ENCODE measurements at regions not wholly inside any gene's neighbourhood (a gene's known extent, or its start where the extent isn't known, plus 50 kb on each side); places are given as distances from the start of the nearest gene placed in this dataset.

GRCh38 chr6:10031617-10032016 is 383.3 kb downstream of the TFAP2A start:
- H3K27me3 ChIP-seq = no peaks in the 10 kb centered on the region
- no peaks in the 10 kb centered on the region for H3K36me3 ChIP-seq (replicated peaks in 1 of 2)
- H3K4me1 ChIP-seq (replicated peaks in 1 of 2) = no peaks in the 10 kb centered on the region
- intact Hi-C loops (cut with DNase I) = loop anchor here in 1 of 2 donors (10.0 kb wide), 1 partner anchor 383 kb away; the partner anchor contains the start of gene TFAP2A
- 75 to 88% (median 79%) methylated on average over 2 of the region's 2 CpGs for WGBS, 4 donors
- H3K27ac ChIP-seq = no peak overlapping the region
- H3K4me3 ChIP-seq = no peak overlapping the region
- H3K9me3 ChIP-seq (replicated peaks in 1 of 3) = no peaks in the 10 kb centered on the region
- TF ChIP-seq POLR2A (IDR thresholded peaks at IDR 0.05) (no peak), CTCF (IDR thresholded peaks at IDR 0.05) (no peak)
- DNase-seq = no peak

DNA sequence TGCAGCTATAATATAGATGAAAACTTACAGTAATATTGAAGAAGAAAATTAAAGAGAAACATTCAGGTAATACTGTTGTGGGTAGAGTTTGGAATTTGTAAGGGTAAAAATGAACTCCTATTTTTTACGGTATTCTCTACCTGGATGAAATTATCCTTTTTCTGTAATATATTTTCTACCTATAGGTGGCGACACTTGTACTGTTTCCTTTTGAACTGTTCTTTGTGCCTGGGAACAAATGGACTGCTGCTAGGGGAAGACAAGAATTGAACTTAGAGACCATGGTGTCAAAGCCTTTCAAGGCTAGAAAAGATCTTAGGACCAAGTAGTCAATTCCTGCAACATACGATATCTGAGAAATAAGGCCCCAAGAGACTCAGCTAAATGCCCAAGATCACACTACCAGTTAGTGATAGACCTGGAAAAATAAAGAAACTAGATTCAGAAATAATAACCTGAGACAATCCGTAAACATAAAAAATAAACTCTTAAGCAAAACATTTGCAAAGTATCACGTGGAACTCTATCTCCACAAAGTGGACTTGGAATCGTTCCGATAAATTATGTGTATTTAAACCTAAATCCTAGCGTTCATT is 383.8 kb downstream of the TFAP2A start:
- Histone ChIP-seq H3K4me3 (no peak overlapping the region), H3K4me1 (replicated peaks in 1 of 2) (no peaks in the 10 kb centered on the region), H3K9me3 (replicated peaks in 1 of 3) (no peaks in the 10 kb centered on the region), H3K27me3 (no peaks in the 10 kb centered on the region), H3K27ac (no peak overlapping the region), H3K36me3 (replicated peaks in 1 of 2) (no peaks in the 10 kb centered on the region)
- no peak for DNase-seq
- intact Hi-C loops (cut with DNase I) = loop anchor here in 1 of 2 donors (10.0 kb wide), 1 partner anchor 384 kb away; the partner anchor contains the start of gene TFAP2A
- TF ChIP-seq POLR2A (IDR thresholded peaks at IDR 0.05) (no peak), CTCF (IDR thresholded peaks at IDR 0.05) (peak in 5 of 6 experiments; percentile 38 to 59 (median 52))
- 69 to 75% (median 71%) methylated on average over 8 of the region's 8 CpGs for WGBS, 4 donors

GRCh38 chr6:10028222-10028621 is 386.7 kb downstream of the TFAP2A start:
- no peak overlapping the region for H3K4me3 ChIP-seq
- H3K9me3 ChIP-seq (replicated peaks in 1 of 3) = no peaks in the 10 kb centered on the region
- intact Hi-C loops (cut with DNase I) = no loop called here
- 50 to 56% (median 52%) methylated on average over 4 of the region's 4 CpGs for WGBS, 4 donors
- H3K4me1 ChIP-seq (replicated peaks in 1 of 2) = no peaks in the 10 kb centered on the region
- DNase-seq = no peak
- H3K36me3 ChIP-seq (replicated peaks in 1 of 2) = no peaks in the 10 kb centered on the region
- no peak for TF ChIP-seq POLR2A (IDR thresholded peaks at IDR 0.05)
- TF ChIP-seq CTCF (IDR thresholded peaks at IDR 0.05) = no peak
- H3K27ac ChIP-seq = no peak overlapping the region
- no peaks in the 10 kb centered on the region for H3K27me3 ChIP-seq

- no peak for TF ChIP-seq POLR2A (IDR thresholded peaks at IDR 0.05)
- WGBS, 4 donors = 78 to 82% (median 81%) methylated on average over 3 of the region's 3 CpGs
- Histone ChIP-seq H3K27me3 (no peaks in the 10 kb centered on the region), H3K4me1 (replicated peaks in 1 of 2) (no peaks in the 10 kb centered on the region), H3K4me3 (no peak overlapping the region), H3K9me3 (replicated peaks in 1 of 3) (no peaks in the 10 kb centered on the region), H3K36me3 (replicated peaks in 1 of 2) (no peaks in the 10 kb centered on the region), H3K27ac (no peak overlapping the region)
- intact Hi-C loops (cut with DNase I) = no loop called here
- DNase-seq = no peak
These were observed 395.0 kb downstream of the TFAP2A start for GRCh38 chr6:10019851-10020250.

- TF ChIP-seq POLR2A (IDR thresholded peaks at IDR 0.05) (no peak), CTCF (IDR thresholded peaks at IDR 0.05) (no peak)
- H3K27me3 ChIP-seq = no peaks in the 10 kb centered on the region
- no peaks in the 10 kb centered on the region for H3K4me1 ChIP-seq (replicated peaks in 1 of 2)
- 44 to 64% (median 51%) methylated on average over 5 of the region's 5 CpGs for WGBS, 4 donors
- no peak for DNase-seq
- H3K4me3 ChIP-seq = no peak overlapping the region
- no peaks in the 10 kb centered on the region for H3K36me3 ChIP-seq (replicated peaks in 1 of 2)
- intact Hi-C loops (cut with DNase I) = no loop called here
- no peak overlapping the region for H3K27ac ChIP-seq
- no peaks in the 10 kb centered on the region for H3K9me3 ChIP-seq (replicated peaks in 1 of 3)
These were observed 400.3 kb downstream of the TFAP2A start for GRCh38 chr6:10014557-10014956.
